ENCODE measurements at regions not wholly inside any gene's neighbourhood (a gene's known extent, or its start where the extent isn't known, plus 50 kb on each side); places are given as distances from the start of the nearest gene placed in this dataset.

GRCh38 chr1:213687832-213688231 lies 299.9 kb upstream of the PROX1 start:
- Mint-ChIP-seq H3K9me3 (ENCODE audit: unreplicated experiment) (no peaks in the 10 kb centered on the region), H3K4me1 (ENCODE audit: low read depth, unreplicated experiment) (no peaks in the 10 kb centered on the region), H3K4me3 (ENCODE audit: unreplicated experiment) (no peak overlapping the region), H3K27me3 (ENCODE audit: low read depth, unreplicated experiment) (peaks cover 25% of the 10 kb centered on the region), H3K27ac (ENCODE audit: unreplicated experiment) (no peak overlapping the region), H3K36me3 (ENCODE audit: low read depth, unreplicated experiment) (no peaks in the 10 kb centered on the region)
- no peak overlapping the region for H3K4me3 ChIP-seq (ENCODE audit: insufficient read depth, low read depth, low read length)
- H3K9me3 ChIP-seq (ENCODE audit: insufficient read depth, low read depth, low read length): no peaks in the 10 kb centered on the region
- H3K4me1 ChIP-seq (ENCODE audit: insufficient read depth, low read length): no peaks in the 10 kb centered on the region
- no peak overlapping the region for H3K4me2 ChIP-seq (ENCODE audit: low read length)
- H4K20me1 ChIP-seq (ENCODE audit: insufficient read depth, low read length): no peaks in the 10 kb centered on the region
- no peak for FAIRE-seq
- H3K27ac ChIP-seq (ENCODE audit: low read depth, low read length): no peak overlapping the region
- DNase-seq (ENCODE audit: low read depth): no peak
- H3K79me2 ChIP-seq (ENCODE audit: insufficient read depth, low read length): no peaks in the 10 kb centered on the region
- no peak overlapping the region for H3K9ac ChIP-seq (ENCODE audit: low read length)
- H3K27me3 ChIP-seq (ENCODE audit: insufficient read depth, low read length): no peaks in the 10 kb centered on the region
- no peak for TF ChIP-seq EZH2 (IDR thresholded peaks at IDR 0.05; ENCODE audit: insufficient read depth, low read length)
- TF ChIP-seq CTCF (IDR thresholded peaks at IDR 0.05; ENCODE audit: insufficient read depth, low read depth, low read length): no peak
- H3K36me3 ChIP-seq (ENCODE audit: insufficient read depth, low read length): no peaks in the 10 kb centered on the region
- H2AFZ ChIP-seq (ENCODE audit: low read depth, low read length): no peak overlapping the region

- H2AFZ ChIP-seq (ENCODE audit: low read depth, low read length): no peak overlapping the region
- no peak overlapping the region for H3K27ac ChIP-seq (ENCODE audit: low read depth, low read length)
- H3K4me1 ChIP-seq (ENCODE audit: insufficient read depth, low read length): no peaks in the 10 kb centered on the region
- Mint-ChIP-seq H3K27ac (ENCODE audit: unreplicated experiment) (no peak overlapping the region), H3K36me3 (ENCODE audit: low read depth, unreplicated experiment) (no peaks in the 10 kb centered on the region), H3K4me3 (ENCODE audit: unreplicated experiment) (no peak overlapping the region), H3K9me3 (ENCODE audit: unreplicated experiment) (no peaks in the 10 kb centered on the region), H3K4me1 (ENCODE audit: low read depth, unreplicated experiment) (no peaks in the 10 kb centered on the region), H3K27me3 (ENCODE audit: low read depth, unreplicated experiment) (peaks cover 27% of the 10 kb centered on the region)
- no peaks in the 10 kb centered on the region for H3K79me2 ChIP-seq (ENCODE audit: insufficient read depth, low read length)
- H3K9ac ChIP-seq (ENCODE audit: low read length): no peak overlapping the region
- FAIRE-seq (no peak), DNase-seq (ENCODE audit: low read depth) (no peak)
- H3K4me2 ChIP-seq (ENCODE audit: low read length): no peak overlapping the region
- no peaks in the 10 kb centered on the region for H3K9me3 ChIP-seq (ENCODE audit: insufficient read depth, low read depth, low read length)
- H3K4me3 ChIP-seq (ENCODE audit: insufficient read depth, low read depth, low read length): no peak overlapping the region
- H3K27me3 ChIP-seq (ENCODE audit: insufficient read depth, low read length): no peaks in the 10 kb centered on the region
- no peaks in the 10 kb centered on the region for H3K36me3 ChIP-seq (ENCODE audit: insufficient read depth, low read length)
- H4K20me1 ChIP-seq (ENCODE audit: insufficient read depth, low read length): no peaks in the 10 kb centered on the region
- TF ChIP-seq EZH2 (IDR thresholded peaks at IDR 0.05; ENCODE audit: insufficient read depth, low read length) (no peak), CTCF (IDR thresholded peaks at IDR 0.05; ENCODE audit: insufficient read depth, low read depth, low read length) (no peak)
Measured at GRCh38 chr1:213688655-213689054, 299.1 kb upstream of the PROX1 start.

GRCh38 chr1:213689260-213689659 lies 298.5 kb upstream of the PROX1 start:
- Histone ChIP-seq H4K20me1 (ENCODE audit: insufficient read depth, low read length) (no peaks in the 10 kb centered on the region), H3K36me3 (ENCODE audit: insufficient read depth, low read length) (no peaks in the 10 kb centered on the region), H3K4me3 (ENCODE audit: insufficient read depth, low read depth, low read length) (no peak overlapping the region), H3K27me3 (ENCODE audit: insufficient read depth, low read length) (no peaks in the 10 kb centered on the region), H3K4me2 (ENCODE audit: low read length) (no peak overlapping the region), H3K4me1 (ENCODE audit: insufficient read depth, low read length) (no peaks in the 10 kb centered on the region), H3K9ac (ENCODE audit: low read length) (no peak overlapping the region), H3K9me3 (ENCODE audit: insufficient read depth, low read depth, low read length) (no peaks in the 10 kb centered on the region), H2AFZ (ENCODE audit: low read depth, low read length) (no peak overlapping the region), H3K27ac (ENCODE audit: low read depth, low read length) (no peak overlapping the region), H3K79me2 (ENCODE audit: insufficient read depth, low read length) (no peaks in the 10 kb centered on the region)
- Mint-ChIP-seq H3K9me3 (ENCODE audit: unreplicated experiment) (no peaks in the 10 kb centered on the region), H3K4me1 (ENCODE audit: low read depth, unreplicated experiment) (no peaks in the 10 kb centered on the region), H3K36me3 (ENCODE audit: low read depth, unreplicated experiment) (no peaks in the 10 kb centered on the region), H3K27me3 (ENCODE audit: low read depth, unreplicated experiment) (peaks cover 27% of the 10 kb centered on the region), H3K27ac (ENCODE audit: unreplicated experiment) (no peak overlapping the region), H3K4me3 (ENCODE audit: unreplicated experiment) (no peak overlapping the region)
- FAIRE-seq (no peak), DNase-seq (ENCODE audit: low read depth) (no peak)
- TF ChIP-seq CTCF (IDR thresholded peaks at IDR 0.05; ENCODE audit: insufficient read depth, low read depth, low read length): no peak
- no peak for TF ChIP-seq EZH2 (IDR thresholded peaks at IDR 0.05; ENCODE audit: insufficient read depth, low read length)
